Stimulated activated CD8-positive, alpha-beta memory T cell treated with anti-CD3 and anti-CD28 coated beads, Interleukin-15, amount 100 ng/mL, for 48 hours (primary cell): ENCODE measurements at regions not wholly inside any gene's neighbourhood (a gene's known extent, or its start where the extent isn't known, plus 50 kb on each side); places are given as distances from the start of the nearest gene placed in this dataset.
"Not testable (repeated sequence)": the region's sequence is repeated elsewhere in the genome, so short reads cannot be mapped to it uniquely, and the experiment has no call there.

Source experiments
- DNase-seq, 2 donors: peaks; one replicate each; pipeline ENCODE4 v3.0.0-alpha.2; 2020; ENCODE audit warnings: low read depth in 2 of 2

DNA sequence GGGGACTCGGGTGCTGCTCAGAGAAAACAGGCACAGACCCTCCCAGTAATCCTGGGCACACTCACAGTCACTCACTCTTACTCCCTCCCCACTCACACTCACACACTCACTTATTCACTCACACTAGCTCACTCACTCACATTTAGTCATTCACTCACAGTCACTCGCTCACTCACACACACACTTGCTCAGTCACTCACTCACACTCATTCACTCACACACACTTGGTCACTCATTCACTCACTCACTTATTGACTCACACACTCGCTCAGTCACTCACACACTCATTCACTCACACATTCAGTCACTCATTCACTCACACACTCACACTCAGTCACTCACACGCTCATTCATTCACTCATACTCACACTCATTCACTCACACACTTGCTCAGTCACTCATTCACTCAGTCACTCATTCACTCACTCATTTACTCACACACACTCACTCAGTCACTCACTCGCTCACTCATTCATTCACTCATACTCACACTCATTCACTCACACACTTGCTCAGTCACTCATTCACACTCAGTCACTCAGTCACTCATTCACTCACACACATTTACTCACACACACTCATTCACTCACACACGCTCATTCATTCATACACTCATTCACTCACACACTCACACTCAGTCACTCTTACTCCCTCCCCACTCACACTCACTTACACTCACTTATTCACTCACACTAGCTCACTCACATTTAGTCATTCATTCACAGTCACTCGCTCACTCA is 164.2 kb upstream of the C1orf174 start:
- DNase-seq: no peak

DNA sequence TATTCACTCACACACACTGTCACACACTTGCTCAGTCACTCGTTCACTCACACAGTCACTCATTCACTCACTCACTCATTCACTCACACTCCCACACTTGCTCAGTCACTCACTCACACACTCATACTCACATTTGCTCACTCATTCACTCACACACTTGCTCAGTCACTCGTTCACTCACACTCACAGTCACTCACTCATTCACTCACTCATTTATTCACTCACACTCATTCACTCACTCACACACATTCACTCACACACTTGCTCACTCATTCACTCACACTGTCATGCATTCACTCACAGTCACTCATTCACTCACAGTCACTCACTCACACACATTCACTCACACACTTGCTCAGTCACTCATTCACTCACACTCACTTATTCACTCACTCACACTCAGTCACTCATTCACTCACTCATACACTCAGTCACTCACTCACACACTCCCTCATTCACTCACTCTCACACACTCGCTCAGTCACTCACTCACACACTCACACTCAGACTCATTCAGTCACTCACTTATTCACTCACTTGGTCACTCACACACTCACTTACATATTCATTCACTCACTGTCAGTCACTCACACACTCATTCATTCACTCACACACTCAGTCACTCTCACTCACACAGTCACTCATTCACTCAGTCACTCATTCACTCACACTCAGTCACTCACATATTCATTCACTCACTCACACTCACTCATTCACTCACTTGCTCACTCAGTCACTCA is 167.0 kb upstream of the C1orf174 start:
- no peak for DNase-seq

DNA sequence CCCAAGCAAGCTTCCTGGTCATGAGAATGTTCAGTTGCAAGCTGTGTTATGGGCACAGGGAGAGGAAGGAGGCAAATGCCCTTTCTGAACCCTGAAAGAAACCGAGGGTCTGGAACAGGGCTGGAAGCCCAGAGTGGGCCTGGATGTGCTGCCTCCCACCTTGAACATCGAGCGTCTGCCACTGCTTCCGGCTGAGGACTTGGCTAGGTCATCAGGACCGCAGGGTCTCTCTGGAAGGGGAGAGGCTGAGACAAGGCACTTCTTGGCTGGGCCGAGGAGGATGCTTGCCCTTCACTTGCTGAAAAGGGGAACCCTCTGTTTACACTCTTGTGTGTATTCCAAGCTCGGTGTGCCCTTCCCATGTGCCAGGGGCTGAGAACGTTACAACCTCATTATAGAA is 168.0 kb upstream of the C1orf174 start:
- no peak for DNase-seq

DNA sequence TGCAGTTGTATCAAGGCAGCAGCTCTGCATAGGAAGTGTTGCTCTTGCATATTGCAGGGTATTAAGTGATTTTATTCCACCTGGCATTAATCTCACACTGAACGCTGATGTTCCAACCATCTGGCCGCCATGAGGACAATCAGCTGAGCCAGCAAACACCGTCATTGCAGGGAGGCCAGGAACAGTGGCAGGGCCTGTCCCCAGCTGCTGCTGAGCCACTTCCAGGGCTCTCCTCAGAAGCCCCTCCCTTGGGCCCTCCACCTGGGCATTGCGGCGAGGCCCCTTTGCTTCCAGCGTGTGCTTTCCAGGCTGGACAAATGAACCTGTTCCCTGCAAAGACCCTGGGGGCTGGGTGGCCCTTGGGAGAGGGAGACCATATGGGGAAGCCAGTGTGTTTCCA is 171.6 kb upstream of the C1orf174 start:
- DNase-seq: no peak

- DNase-seq: no peak
Measured at GRCh38 chr1:4072481-4073153, 172.5 kb upstream of the C1orf174 start.

- DNase-seq: no peak
Measured at GRCh38 chr1:4075436-4076225, 175.6 kb upstream of the C1orf174 start.

DNA sequence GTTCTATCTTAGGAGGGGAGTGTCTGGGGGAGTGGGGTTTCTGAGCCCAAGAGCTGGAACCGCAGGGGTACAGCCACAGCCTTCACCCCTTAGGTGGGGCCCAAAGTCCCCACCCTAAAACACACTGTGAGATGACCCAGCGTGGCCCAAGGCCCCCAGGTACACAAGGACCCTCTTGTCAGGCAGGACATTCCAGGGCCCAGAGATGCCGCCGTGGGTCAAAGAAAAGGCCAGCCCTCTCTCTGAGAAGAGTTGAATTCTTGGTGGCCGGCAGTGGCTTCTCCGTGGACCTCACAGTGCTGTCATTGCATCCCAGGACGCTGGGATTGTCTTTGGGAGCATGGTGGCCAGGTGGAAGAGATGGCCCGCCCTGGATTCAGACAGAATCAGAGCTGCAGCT is 176.3 kb upstream of the C1orf174 start:
- DNase-seq: no peak

DNA sequence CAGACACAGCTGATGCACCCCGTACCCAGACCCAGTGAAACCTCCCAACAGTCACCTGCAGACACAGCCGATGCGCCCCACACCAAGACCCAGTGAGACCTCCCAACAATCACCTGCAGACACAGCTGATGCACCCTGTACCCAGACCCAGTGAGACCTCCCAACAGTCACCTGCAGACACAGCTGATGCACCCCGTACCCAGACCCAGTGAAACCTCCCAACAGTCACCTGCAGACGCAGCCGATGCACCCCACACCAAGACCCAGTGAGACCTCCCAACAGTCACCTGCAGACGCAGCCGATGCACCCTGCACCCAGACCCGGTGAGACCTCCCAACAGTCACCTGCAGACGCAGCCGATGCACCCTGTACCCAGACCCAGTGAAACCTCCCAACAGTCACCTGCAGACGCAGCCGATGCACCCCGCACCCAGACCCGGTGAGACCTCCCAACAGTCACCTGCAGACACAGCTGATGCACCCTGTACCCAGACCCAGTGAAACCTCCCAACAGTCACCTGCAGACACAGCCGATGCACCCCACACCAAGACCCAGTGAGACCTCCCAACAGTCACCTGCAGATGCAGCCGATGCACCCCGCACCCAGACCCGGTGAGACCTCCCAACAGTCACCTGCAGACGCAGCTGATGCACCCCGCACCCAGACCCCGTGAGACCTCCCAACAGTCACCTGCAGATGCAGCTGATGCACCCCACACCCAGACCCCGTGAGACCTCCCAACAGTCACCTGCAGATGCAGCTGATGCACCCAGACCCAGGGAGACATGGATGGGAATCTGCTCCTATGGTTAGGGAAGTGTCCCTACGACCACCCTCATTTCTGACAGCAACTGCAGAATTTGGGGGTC is 178.3 kb upstream of the C1orf174 start:
- DNase-seq: not testable (repeated sequence)

DNA sequence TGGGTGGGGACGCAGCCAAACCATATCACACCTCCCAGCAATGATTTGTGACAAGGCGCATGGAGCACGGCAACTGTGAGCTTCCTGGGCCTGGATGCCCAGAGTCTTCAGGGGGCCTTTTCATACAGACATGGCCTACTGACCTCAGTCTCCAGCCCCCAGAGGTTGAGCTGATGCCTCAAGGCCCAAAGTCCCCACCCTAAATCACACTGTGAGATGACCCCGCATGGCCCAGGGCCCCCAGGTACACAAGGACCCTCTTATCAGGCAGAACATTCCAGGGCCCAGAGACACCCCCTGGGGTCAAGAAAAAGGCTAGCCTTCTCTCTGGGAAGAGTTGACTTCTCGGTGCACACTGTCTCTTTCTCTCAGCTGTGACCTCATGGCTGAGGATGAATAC is 179.7 kb upstream of the C1orf174 start:
- no peak for DNase-seq

DNA sequence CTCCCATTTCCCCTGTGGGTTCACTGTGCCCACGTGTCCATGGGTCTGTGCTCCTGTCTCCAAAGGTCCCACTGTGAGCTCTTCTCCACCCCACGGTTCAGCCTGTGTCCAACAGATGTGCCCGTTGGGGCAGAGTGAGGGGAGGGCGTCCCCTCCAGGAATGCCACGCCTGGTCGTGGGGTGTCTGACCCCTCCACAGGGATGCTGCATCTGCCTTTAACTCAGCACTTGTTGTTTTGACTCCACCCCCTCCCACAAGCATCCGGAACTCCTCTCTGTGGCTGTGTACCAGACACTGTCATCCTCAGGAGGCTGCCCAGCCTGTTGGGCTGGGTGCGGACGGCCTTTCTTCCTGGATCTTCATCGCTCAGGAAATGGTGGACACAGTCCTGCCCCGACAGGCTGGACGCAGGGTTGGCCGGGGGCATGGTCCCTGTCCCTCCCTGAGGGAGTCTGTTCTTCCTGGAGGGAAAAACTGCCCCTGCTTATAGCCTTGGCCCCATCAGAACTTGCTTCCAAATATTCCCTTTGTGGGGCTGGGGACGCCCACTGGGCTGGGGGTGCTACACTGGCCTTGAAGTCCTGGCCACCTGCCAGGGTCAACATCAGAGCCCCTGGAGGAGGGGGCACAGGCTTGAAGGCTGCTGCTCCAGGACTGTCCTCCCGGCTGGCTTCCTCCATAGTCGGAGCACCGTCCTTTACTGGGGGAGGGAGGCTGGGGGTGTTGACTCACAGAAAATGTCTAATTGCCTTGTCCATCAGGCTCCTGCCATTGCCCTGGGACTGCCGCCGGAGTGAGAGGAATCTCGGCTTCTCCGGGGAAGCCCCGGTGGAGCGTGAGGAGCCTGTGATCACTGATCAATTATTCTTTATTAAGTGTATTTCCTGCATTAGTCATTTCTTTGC is 182.0 kb upstream of the C1orf174 start:
- no peak for DNase-seq

DNA sequence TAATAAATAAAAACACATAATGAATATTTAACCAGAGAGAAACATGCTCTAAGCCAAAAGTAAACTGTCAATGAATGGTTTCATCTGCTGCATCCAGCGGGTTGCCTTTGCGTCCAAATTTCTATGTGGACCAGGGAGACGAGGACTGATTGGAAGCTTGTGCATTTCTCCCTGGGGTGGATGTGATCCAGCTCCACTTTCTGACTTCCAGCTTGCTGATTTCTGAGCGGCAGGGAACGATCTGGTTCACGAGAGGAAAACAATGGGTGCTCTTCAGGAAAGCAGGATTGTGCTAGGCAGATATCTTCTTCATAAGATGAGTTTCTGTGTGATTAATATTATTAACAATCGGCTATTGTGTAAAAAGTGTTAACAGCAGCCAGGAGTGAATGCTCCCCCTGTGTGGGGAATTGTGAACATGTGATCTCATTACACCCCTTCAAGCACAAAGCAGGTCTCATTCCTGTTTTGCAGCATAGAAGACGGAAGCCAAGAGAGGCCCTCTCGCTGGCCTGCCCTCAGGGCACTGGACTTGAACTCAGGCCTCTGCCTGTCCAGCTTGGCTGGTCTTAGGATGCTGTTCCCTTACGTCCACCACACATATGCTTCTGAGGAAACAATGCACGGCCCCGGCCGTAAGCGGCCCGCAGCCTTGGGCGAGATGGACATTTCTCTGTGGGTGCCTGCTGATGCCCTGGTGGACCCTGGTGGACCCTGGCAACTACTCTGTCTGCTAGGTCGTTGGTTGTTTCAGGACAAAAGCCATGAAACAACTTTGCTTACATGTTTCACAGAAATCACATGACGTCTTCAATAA is 183.4 kb upstream of the C1orf174 start:
- DNase-seq: no peak

DNA sequence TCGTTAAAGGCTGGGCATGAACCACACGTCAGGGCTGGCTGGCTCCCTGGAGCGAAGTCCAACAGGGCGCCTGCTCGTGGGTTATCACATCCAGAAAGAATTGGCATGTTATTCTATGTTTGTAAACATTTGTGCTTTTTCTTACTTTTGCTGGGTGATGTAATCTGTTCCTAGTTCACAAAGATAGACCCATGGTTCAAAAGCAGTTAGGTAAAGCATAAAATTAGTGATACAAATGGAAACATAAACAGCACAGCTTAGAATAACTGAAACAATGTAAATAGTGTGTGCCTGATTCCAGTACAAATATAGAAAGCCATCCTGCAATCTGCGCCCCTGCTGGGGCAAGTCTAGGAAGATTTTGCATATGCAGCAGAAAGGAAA is 184.0 kb upstream of the C1orf174 start:
- no peak for DNase-seq

GRCh38 chr1:4084446-4084845 is 184.4 kb upstream of the C1orf174 start:
- no peak for DNase-seq

GRCh38 chr1:4084896-4085295 is 184.8 kb upstream of the C1orf174 start:
- no peak for DNase-seq

- no peak for DNase-seq
Measured at GRCh38 chr1:4085546-4085945, 185.5 kb upstream of the C1orf174 start.

GRCh38 chr1:4086085-4086850 is 186.2 kb upstream of the C1orf174 start:
- DNase-seq: no peak

DNA sequence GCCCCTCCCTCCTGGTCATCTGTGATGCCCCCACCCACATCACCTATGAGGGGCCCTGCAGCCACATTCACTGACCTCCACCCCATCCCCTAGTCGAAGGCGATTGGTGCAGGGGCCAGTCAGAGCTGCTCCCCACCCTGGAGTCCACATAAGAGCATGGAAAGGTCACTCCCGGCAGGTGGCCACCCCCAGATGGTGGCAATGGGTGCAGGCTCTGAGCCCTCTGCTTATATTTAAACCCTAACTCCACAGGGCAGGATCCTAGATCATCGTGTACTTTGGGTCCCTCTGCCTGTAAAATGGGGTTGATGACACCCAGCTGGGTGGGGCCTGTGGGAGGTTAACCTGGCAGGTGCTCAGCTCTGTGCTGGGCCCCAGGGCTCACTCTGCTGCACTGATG is 186.8 kb upstream of the C1orf174 start:
- DNase-seq: no peak
